PC-9 (cell line): ENCODE measurements at regions not wholly inside any gene's neighbourhood (a gene's known extent, or its start where the extent isn't known, plus 50 kb on each side); places are given as distances from the start of the nearest gene placed in this dataset.

Experiments
- BruUV-seq: library from RNA; stranded (reverse); fragments of 400-500 nt; replicated peaks from 2 replicates; lab custom pipeline; 2021; lab: Mats Ljungman, UMichigan
- CTCF ChIA-PET: fragments of 300-600 bp; sonication (Branson Sonifier 250); formaldehyde crosslinking; loops from one replicate; lab custom pipeline; 2022; ENCODE audit warnings: antibody characterized with exemption; lab: Charles Lee
- POLR2A ChIA-PET: fragments of 300-600 bp; sonication (Branson Sonifier 250); formaldehyde crosslinking; loops from one replicate; lab custom pipeline; 2022; ENCODE audit warnings: antibody characterized with exemption; ENCODE audit not compliant: unreplicated experiment; lab: Charles Lee
- DNase-seq, 2 experiments: peaks; one replicate each; pipeline versions ENCODE4 v3.0.0 to v3.0.0-alpha.2; 2015 to 2022; ENCODE audit warnings: mixed read lengths in 1 of 2
- H2AFZ ChIP-seq: fragments of 200-600 bp; sonication (generic); 2 replicates; pipeline ENCODE4 v1.8.1; 2017; ENCODE audit warnings: antibody characterized with exemption
- H3F3A ChIP-seq: fragments of 200-600 bp; sonication (generic); 2 replicates; pipeline ENCODE4 v1.8.1; 2017; ENCODE audit warnings: antibody characterized with exemption, mild to moderate bottlenecking, low read depth; ENCODE audit not compliant: insufficient read depth
- H3K27ac ChIP-seq: fragments of 200-600 bp; sonication (generic); 2 replicates; pipeline ENCODE4 v1.6.1; 2016; ENCODE audit warnings: mixed run types
- H3K27me3 ChIP-seq: fragments of 200-600 bp; sonication (generic); 2 replicates; pipeline ENCODE4 v1.6.1; 2016; ENCODE audit warnings: low read depth, mixed run types; ENCODE audit not compliant: insufficient read depth
- H3K36me3 ChIP-seq: fragments of 200-600 bp; sonication (generic); 2 replicates; pipeline ENCODE4 v1.6.1; 2016; ENCODE audit warnings: low read depth, mixed run types
- H3K4me1 ChIP-seq: fragments of 200-600 bp; sonication (generic); replicated peaks from 2 replicates; pipeline ENCODE4 v1.6.1; 2016; ENCODE audit warnings: mixed run types; ENCODE audit not compliant: insufficient read depth
- H3K4me2 ChIP-seq: fragments of 200-600 bp; sonication (generic); 2 replicates; pipeline ENCODE4 v1.6.1; 2017; ENCODE audit warnings: mixed run types
- H3K4me3 ChIP-seq: fragments of 200-600 bp; sonication (generic); 2 replicates; pipeline ENCODE4 v1.6.1; 2016; ENCODE audit warnings: mixed run types
- H3K79me2 ChIP-seq: fragments of 200-600 bp; sonication (generic); 2 replicates; pipeline ENCODE4 v1.6.1; 2017; ENCODE audit warnings: low read depth, mixed run types
- H3K9me2 ChIP-seq: fragments of 200-600 bp; sonication (generic); 2 replicates; pipeline ENCODE4 v1.8.1; 2017; ENCODE audit warnings: mild to moderate bottlenecking; ENCODE audit not compliant: insufficient read depth
- H3K9me3 ChIP-seq: fragments of 200-600 bp; sonication (generic); 2 replicates; pipeline ENCODE4 v1.8.1; 2016; ENCODE audit warnings: low read depth; ENCODE audit not compliant: insufficient read depth
- H4K20me1 ChIP-seq: fragments of 200-600 bp; sonication (generic); 2 replicates; pipeline ENCODE4 v1.8.1; 2017; ENCODE audit not compliant: insufficient read depth
- CTCF ChIP-seq: fragments of 200-600 bp; sonication (generic); conservative IDR thresholded peaks from 2 replicates; pipeline ENCODE4 v1.6.1; 2017; ENCODE audit warnings: mixed run types, antibody characterized with exemption, mild to moderate bottlenecking, moderate library complexity
- EZH2 ChIP-seq: fragments of 200-600 bp; sonication (generic); IDR thresholded peaks from 2 replicates; pipeline ENCODE4 v1.8.0; 2017; ENCODE audit warnings: antibody characterized with exemption, low read depth
- intact Hi-C: fragments of 100-400 bp; cut with micrococcal nuclease; formaldehyde crosslinking; loops from one replicate; pipeline ENCODE4 v1.10.0; 2022; ENCODE audit not compliant: unreplicated experiment

DNA sequence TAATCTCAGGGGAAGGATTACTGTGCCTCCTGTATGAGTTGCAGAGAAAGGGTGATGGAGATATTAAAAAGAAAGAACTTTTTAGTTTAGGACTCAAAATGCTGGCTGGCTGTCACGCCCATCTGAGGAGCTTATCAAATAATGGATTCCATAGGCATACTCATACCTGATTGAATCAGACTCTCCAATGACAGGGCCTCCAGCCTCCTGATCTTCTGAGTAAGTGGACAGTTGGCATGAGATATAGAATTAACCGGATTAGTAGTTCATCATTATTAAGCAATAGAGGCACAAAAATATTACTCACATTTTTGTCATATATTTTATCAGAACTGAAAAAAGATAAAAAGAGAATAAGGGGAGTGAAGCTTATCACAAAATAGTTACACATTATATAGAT lies 157.0 kb upstream of the RASA1 start:
- Histone ChIP-seq H3K4me3 (no peak overlapping the region), H3K27ac (no peak overlapping the region), H3F3A (no peaks in the 10 kb centered on the region), H3K4me1 (0 out of 2 replicates have a peak, but pooled peaks cover 8% of the 10 kb centered on the region), H3K27me3 (no peaks in the 10 kb centered on the region), H4K20me1 (no peaks in the 10 kb centered on the region), H2AFZ (no peak overlapping the region), H3K36me3 (no peaks in the 10 kb centered on the region), H3K4me2 (no peak overlapping the region), H3K9me3 (no peaks in the 10 kb centered on the region), H3K79me2 (no peaks in the 10 kb centered on the region), H3K9me2 (no peaks in the 10 kb centered on the region)
- DNase-seq, result no peak
- intact Hi-C loops, result no loop called here
- no TSS peak for BruUV-seq
- ChIA-PET POLR2A (no interaction called here), CTCF (no interaction called here)
- TF ChIP-seq CTCF, result no peak
- TF ChIP-seq EZH2, result no peak

DNA sequence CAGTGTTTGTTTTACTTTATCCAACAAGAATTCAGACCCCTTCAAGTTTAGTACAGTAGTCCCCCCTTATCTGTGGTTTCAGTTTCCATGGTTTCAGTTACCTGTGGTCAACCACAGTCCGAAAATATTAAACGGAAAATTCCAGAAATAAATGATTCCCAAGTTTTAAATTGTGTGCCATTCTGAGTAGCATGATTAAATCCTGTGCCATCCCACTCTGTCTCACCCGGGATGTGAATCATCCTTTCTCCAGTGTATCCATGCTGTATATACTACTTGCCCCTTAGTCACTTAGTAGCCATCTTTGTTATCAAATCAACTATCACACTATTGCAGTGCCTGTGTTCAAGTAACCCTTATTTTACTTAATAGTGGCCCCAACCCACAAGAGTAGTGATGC lies 153.8 kb upstream of the RASA1 start:
- Histone ChIP-seq H3F3A (no peaks in the 10 kb centered on the region), H3K79me2 (no peaks in the 10 kb centered on the region), H3K9me3 (peaks cover 9% of the 10 kb centered on the region), H3K9me2 (no peaks in the 10 kb centered on the region), H3K27me3 (no peaks in the 10 kb centered on the region), H4K20me1 (no peaks in the 10 kb centered on the region), H3K4me3 (no peak overlapping the region), H3K27ac (no peak overlapping the region), H3K4me2 (no peak overlapping the region), H2AFZ (0 out of 2 replicates have a peak overlapping the region, but pooled peaks have one; percentile 6), H3K4me1 (peaks cover 19% of the 10 kb centered on the region), H3K36me3 (no peaks in the 10 kb centered on the region)
- DNase-seq, result no peak
- no TSS peak for BruUV-seq
- ChIA-PET CTCF (no interaction called here), POLR2A (interaction anchor here (0.6 to 0.9 kb wide), 2 partner anchors 154 to 176 kb away, joined by 4 to 9 read pairs; partner anchors contain the start of gene RASA1)
- TF ChIP-seq CTCF, result no peak
- TF ChIP-seq EZH2, result no peak
- intact Hi-C loops, result no loop called here

DNA sequence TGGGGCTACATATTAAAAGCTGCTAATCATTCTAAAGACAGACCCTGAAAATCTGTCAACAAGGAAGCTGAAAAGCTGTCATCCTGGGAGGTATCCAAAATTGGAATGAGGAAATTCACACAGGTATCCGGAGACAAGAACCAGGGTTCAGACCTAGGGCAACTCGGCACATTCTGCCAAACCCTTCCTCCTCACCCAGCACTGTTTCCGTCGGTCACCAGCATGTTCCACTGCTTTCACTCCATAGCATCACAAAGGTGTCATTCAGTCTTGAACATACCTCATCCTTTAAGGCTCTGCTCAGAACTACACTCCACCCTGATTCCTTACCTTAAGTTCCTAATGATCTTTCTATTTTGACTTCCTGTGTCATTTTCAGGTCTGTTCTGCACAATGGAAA lies 153.1 kb upstream of the RASA1 start:
- Histone ChIP-seq H3F3A (no peaks in the 10 kb centered on the region; the same call in 1 of the 2 replicates), H3K36me3 (no peaks in the 10 kb centered on the region), H4K20me1 (no peaks in the 10 kb centered on the region), H3K27me3 (no peaks in the 10 kb centered on the region), H2AFZ (no peak overlapping the region; the same call in 1 of the 2 replicates), H3K79me2 (no peaks in the 10 kb centered on the region), H3K27ac (no peak overlapping the region), H3K4me1 (peaks cover 24% of the 10 kb centered on the region), H3K9me2 (no peaks in the 10 kb centered on the region), H3K4me3 (no peak overlapping the region), H3K4me2 (no peak overlapping the region), H3K9me3 (peaks cover 9% of the 10 kb centered on the region)
- TF ChIP-seq EZH2, result no peak
- TF ChIP-seq CTCF, result no peak
- BruUV-seq, result no TSS peak
- ChIA-PET POLR2A (interaction anchor here (0.6 to 0.9 kb wide), 2 partner anchors 154 to 175 kb away, joined by 4 to 9 read pairs; partner anchors contain the start of gene RASA1), CTCF (no interaction called here)
- peak in 1 of 2 experiments; percentile 52 for DNase-seq
- intact Hi-C loops, result no loop called here
